ENCODE measurements at regions not wholly inside any gene's neighbourhood (a gene's known extent, or its start where the extent isn't known, plus 50 kb on each side); places are given as distances from the start of the nearest gene placed in this dataset.
"Not testable (repeated sequence)": the region's sequence is repeated elsewhere in the genome, so short reads cannot be mapped to it uniquely, and the experiment has no call there.

- DNase-seq: no peak
These were observed 242.8 kb upstream of the RGS17 start for GRCh38 chr6:153373869-153374268.

GRCh38 chr6:153368131-153368530 lies 237.0 kb upstream of the RGS17 start:
- DNase-seq: no peak

GRCh38 chr6:153367021-153367420 lies 235.9 kb upstream of the RGS17 start:
- DNase-seq: no peak

GRCh38 chr6:153357391-153357790 lies 226.3 kb upstream of the RGS17 start:
- no peak for DNase-seq

GRCh38 chr6:153340568-153340967 lies 209.5 kb upstream of the RGS17 start:
- DNase-seq: no peak

- DNase-seq: no peak
These were observed 203.0 kb upstream of the RGS17 start for GRCh38 chr6:153334121-153334520.

- DNase-seq: not testable (repeated sequence)
These were observed 200.1 kb upstream of the RGS17 start for GRCh38 chr6:153331221-153331620.

- no peak for DNase-seq
These were observed 197.1 kb upstream of the RGS17 start for GRCh38 chr6:153328194-153328593.

- no peak for DNase-seq
These were observed 194.6 kb upstream of the RGS17 start for GRCh38 chr6:153325661-153326060.

- peak; percentile 19 for DNase-seq
These were observed 181.6 kb upstream of the RGS17 start for GRCh38 chr6:153312634-153313033.

- DNase-seq: no peak
These were observed 178.6 kb upstream of the RGS17 start for GRCh38 chr6:153309651-153310050.

- no peak for DNase-seq
These were observed 171.1 kb upstream of the RGS17 start for GRCh38 chr6:153302133-153302532.

GRCh38 chr6:153301602-153302001 lies 170.5 kb upstream of the RGS17 start:
- no peak for DNase-seq

- not testable (repeated sequence) for DNase-seq
These were observed 151.4 kb upstream of the RGS17 start for GRCh38 chr6:153282456-153282855.

- no peak for DNase-seq
These were observed 144.9 kb upstream of the RGS17 start for GRCh38 chr6:153275997-153276396.

GRCh38 chr6:153272201-153272980 lies 141.3 kb upstream of the RGS17 start:
- DNase-seq: no peak

GRCh38 chr6:153263489-153263888 lies 132.4 kb upstream of the RGS17 start:
- no peak for DNase-seq

GRCh38 chr6:153251326-153251725 lies 120.2 kb upstream of the RGS17 start:
- no peak for DNase-seq

- DNase-seq: no peak
These were observed 106.6 kb upstream of the RGS17 start for GRCh38 chr6:153237670-153238069.

GRCh38 chr6:153231048-153231646 lies 100.1 kb upstream of the RGS17 start:
- peak; percentile 8 for DNase-seq

GRCh38 chr6:153218184-153218792 lies 87.2 kb upstream of the RGS17 start:
- DNase-seq: no peak

- DNase-seq: no peak
These were observed 85.7 kb upstream of the RGS17 start for GRCh38 chr6:153216789-153217188.

GRCh38 chr6:153215242-153215641 lies 84.2 kb upstream of the RGS17 start:
- no peak for DNase-seq

GRCh38 chr6:153214436-153214835 lies 83.4 kb upstream of the RGS17 start:
- no peak for DNase-seq

Measured in stimulated activated CD4-positive, alpha-beta T cell treated with anti-CD3 and anti-CD28 coated beads, Interleukin-12 subunit alpha, Interleukin-12 subunit beta, amount 100 ng/mL, for 4 hours (primary cell).